Aorta (tissue), 5 donors: ENCODE measurements at regions not wholly inside any gene's neighbourhood (a gene's known extent, or its start where the extent isn't known, plus 50 kb on each side); places are given as distances from the start of the nearest gene placed in this dataset.

Experiments
- ATAC-seq: fragments of 200-7000 bp; cut with Tn5 transposase; one replicate; pipeline ENCODE4 v1.9.1; 2022; ENCODE audit warnings: moderate library complexity; ENCODE audit not compliant: low FRiP score
- DNase-seq, 2 donors: peaks; one replicate each; pipeline ENCODE4 v3.0.0-alpha.2; 2020
- H3K27ac ChIP-seq, 2 donors: one replicate each; pipeline ENCODE4 v1.5.1; 2013; ENCODE audit warnings: low read length in 2 of 2, mild to moderate bottlenecking in 2 of 2, moderate library complexity in 2 of 2, control low read depth in 1 of 2, inconsistent platforms in 1 of 2, low read depth in 1 of 2
- H3K27me3 ChIP-seq, 2 donors: one replicate each; pipeline ENCODE4 v1.6.1; 2013; ENCODE audit warnings: control low read depth in 1 of 2, low read length in 1 of 2, mild to moderate bottlenecking in 1 of 2, moderate library complexity in 1 of 2; ENCODE audit not compliant: insufficient read depth in 2 of 2, control insufficient read depth in 1 of 2
- H3K36me3 ChIP-seq, 2 donors: one replicate each; pipeline ENCODE4 v1.6.1; 2013; ENCODE audit warnings: control low read depth in 1 of 2, low read length in 1 of 2, mild to moderate bottlenecking in 1 of 2; ENCODE audit not compliant: insufficient read depth in 2 of 2, control insufficient read depth in 1 of 2
- H3K4me1 ChIP-seq, 2 donors: one replicate each; pipeline ENCODE4 v1.6.1; 2013; ENCODE audit warnings: low read length in 2 of 2, control low read depth in 1 of 2, mild to moderate bottlenecking in 1 of 2, moderate library complexity in 1 of 2; ENCODE audit not compliant: insufficient read depth in 2 of 2, control insufficient read depth in 1 of 2
- H3K4me3 ChIP-seq, 2 donors: one replicate each; pipeline ENCODE4 v1.5.1; 2013; ENCODE audit warnings: low read length in 2 of 2, control low read depth in 1 of 2, mild to moderate bottlenecking in 1 of 2
- H3K9me3 ChIP-seq: one replicate; pipeline ENCODE4 v1.6.1; 2013; ENCODE audit warnings: mild to moderate bottlenecking, low read length; ENCODE audit not compliant: control insufficient read depth
- WGBS, 2 donors: extraction: QIAGEN DNeasy Blood & Tissue Kit; methylation state at CpG; one replicate each; pipeline ENCODE4 v1.1.7; 2013; 5-methylcytosine and 5-hydroxymethylcytosine counted together
- intact Hi-C, 2 donors: fragments of 100-400 bp; cut with DNase I; formaldehyde crosslinking; loops; one replicate each; pipeline versions ENCODE4 v1.14.2 to v1.15.0; 2022
- donor health status: healthy with polysubstance abuse.
- donor health status: Bipolar disorder and iron deficiency.
- donor health status: DM: no; HTN: no; CAD: no.
- donor health status: DM: no; HTN: no; CAD: no.
- donor health status: DM: yes; HTN: yes; CAD: no.

DNA sequence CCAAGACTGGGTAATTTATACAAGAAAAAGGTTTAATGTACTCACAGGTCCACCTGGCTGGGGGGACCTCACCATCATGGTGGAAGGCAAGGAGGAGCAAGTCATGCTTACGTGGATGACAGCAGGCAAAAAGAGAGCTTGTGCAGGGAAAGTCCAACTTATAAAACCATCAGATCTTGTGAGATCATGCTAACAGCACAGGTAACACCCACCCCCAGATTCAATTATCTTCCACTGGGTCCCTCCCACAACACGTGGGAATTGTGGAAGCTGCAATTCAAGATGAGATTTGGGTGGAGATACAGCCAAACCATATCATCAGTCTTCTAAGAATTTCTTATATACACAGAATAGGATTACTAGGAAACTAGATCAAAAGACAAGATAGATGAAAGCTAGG lies 555.6 kb downstream of the PRR16 start:
- 78 to 89% methylated on average over 2 of the region's 2 CpGs for WGBS, 2 donors
- no peak for DNase-seq
- Histone ChIP-seq H3K27me3 (no peaks in the 10 kb centered on the region), H3K36me3 (no peaks in the 10 kb centered on the region), H3K9me3 (no peaks in the 10 kb centered on the region), H3K4me1 (no peaks in the 10 kb centered on the region), H3K4me3 (no peak overlapping the region), H3K27ac (no peak overlapping the region)
- no peak for ATAC-seq
- intact Hi-C loops: no loop called here

DNA sequence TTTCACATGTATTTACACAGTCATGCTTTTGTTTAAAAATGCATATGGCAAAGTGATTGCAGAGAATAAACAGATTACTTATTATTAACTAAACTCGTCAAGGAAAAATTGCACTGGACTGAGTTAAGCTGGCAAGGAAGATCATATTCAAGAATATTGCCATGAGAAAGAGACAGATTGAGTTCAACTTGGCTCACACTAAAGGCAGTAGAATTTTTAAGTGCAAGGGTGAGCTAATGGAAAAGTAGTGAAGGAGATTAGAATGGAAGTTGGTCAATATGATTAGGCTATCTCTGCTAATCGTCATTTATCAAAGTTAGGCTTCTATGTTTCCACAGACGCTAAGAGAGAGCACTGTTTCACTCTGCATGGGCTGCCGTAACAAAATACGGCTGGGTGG lies 557.6 kb downstream of the PRR16 start:
- ATAC-seq (no peak), DNase-seq (no peak)
- Histone ChIP-seq H3K27ac (no peak overlapping the region), H3K4me1 (no peaks in the 10 kb centered on the region), H3K27me3 (no peaks in the 10 kb centered on the region), H3K4me3 (no peak overlapping the region), H3K9me3 (no peaks in the 10 kb centered on the region), H3K36me3 (no peaks in the 10 kb centered on the region)
- WGBS, 2 donors: 34 to 46% methylated on average over 5 of the region's 5 CpGs
- intact Hi-C loops: no loop called here

DNA sequence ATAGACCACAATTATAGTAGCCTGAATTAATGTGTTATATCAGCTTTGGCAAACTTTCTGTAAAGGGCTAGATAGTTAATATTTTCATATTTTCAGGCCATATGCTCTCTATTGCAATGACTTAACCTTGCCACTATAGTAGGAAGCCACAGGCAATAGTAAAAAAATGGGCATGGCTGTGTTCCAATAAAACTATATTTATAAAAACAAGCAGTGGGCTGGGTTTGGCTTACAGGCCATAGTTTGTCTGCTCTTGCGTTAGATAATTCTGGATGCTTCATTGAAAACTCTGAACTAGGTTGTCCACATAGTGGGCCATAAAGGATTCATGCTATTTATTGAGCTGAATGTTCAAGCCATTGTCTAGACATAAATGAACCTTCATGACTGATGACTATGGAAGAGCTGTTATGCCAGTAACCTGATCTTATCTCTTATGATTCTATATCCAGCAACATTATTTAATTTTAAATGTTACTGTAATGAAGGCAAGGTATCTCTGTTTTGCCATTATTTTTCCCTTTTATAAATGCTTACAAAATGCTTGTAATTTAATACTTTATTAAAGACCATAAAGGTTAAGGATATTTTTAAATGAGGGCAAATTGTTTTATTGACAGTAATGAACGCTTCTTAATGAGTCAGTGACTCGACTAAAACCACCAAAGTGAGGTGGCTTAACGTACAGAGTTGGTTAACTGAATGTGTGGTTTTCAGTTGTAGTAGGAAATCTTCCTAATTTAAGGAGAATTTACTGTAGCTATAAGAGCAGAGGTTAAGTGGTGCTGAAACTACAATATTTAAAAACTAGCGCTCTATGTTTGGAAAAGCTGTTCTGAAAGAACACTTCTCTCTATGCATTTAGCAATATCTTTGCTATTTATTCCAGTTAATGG lies 560.6 kb downstream of the PRR16 start:
- no peak for DNase-seq
- no peaks in the 10 kb centered on the region for H3K4me1 ChIP-seq
- 88% methylated on average over 5 of the region's 5 CpGs for WGBS, 2 donors
- H3K27me3 ChIP-seq: no peaks in the 10 kb centered on the region
- ATAC-seq: no peak
- intact Hi-C loops: no loop called here
- no peak overlapping the region for H3K4me3 ChIP-seq
- no peaks in the 10 kb centered on the region for H3K36me3 ChIP-seq
- H3K27ac ChIP-seq: no peak overlapping the region
- no peaks in the 10 kb centered on the region for H3K9me3 ChIP-seq

GRCh38 chr5:121025671-121026070 lies 561.6 kb downstream of the PRR16 start:
- no peaks in the 10 kb centered on the region for H3K27me3 ChIP-seq
- H3K27ac ChIP-seq: no peak overlapping the region
- H3K4me3 ChIP-seq: no peak overlapping the region
- H3K4me1 ChIP-seq: no peaks in the 10 kb centered on the region
- WGBS, 2 donors: 93% methylated on average over 2 of the region's 2 CpGs
- no peaks in the 10 kb centered on the region for H3K9me3 ChIP-seq
- intact Hi-C loops: no loop called here
- no peaks in the 10 kb centered on the region for H3K36me3 ChIP-seq
- DNase-seq: no peak
- ATAC-seq: no peak

GRCh38 chr5:121027636-121028035 lies 563.5 kb downstream of the PRR16 start:
- Histone ChIP-seq H3K4me1 (peaks cover 0 to 1% of the 10 kb centered on the region in 2 donors), H3K27ac (no peak overlapping the region), H3K9me3 (no peaks in the 10 kb centered on the region), H3K27me3 (no peaks in the 10 kb centered on the region), H3K36me3 (no peaks in the 10 kb centered on the region), H3K4me3 (no peak overlapping the region)
- ATAC-seq (no peak), DNase-seq (no peak)
- intact Hi-C loops: no loop called here
- 91 to 94% methylated on average over 3 of the region's 3 CpGs for WGBS, 2 donors

DNA sequence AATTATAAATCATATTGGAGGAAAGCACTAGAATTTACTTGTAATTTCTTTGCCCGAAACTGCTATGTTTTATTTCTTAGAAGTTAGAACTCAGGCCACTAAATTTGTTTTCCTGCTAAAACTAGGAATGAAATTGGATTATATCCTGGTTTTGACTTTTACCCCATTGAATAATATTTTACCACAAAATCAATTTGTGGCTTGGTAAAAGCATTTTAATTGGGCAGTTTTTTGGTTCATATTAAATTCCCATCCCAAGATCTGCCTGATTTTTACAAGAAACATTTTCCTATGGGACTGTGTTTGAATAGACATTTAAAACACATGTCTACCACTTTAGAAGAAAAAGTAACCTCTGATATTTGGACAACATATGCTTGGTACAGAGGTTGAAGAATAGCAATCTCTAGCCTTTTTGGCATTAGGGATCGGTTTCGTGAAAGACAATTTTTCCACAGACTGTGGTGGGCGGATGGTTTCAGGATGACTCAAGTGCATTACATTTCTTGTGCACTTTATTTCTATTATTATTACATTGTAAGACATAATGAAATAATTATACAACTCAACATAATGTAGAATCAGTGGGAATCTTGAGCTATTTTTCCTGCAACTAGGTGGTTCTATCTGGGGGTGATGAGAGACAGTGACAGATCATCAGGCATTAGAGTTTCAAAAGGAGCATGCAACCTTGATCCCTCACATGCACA lies 565.6 kb downstream of the PRR16 start:
- Histone ChIP-seq H3K9me3 (no peaks in the 10 kb centered on the region), H3K36me3 (no peaks in the 10 kb centered on the region), H3K4me1 (peaks cover 0 to 1% of the 10 kb centered on the region in 2 donors), H3K27ac (no peak overlapping the region), H3K4me3 (no peak overlapping the region), H3K27me3 (no peaks in the 10 kb centered on the region)
- intact Hi-C loops: no loop called here
- ATAC-seq (no peak), DNase-seq (no peak)
- WGBS, 2 donors: 89 to 90% methylated on average over 4 of the region's 4 CpGs

DNA sequence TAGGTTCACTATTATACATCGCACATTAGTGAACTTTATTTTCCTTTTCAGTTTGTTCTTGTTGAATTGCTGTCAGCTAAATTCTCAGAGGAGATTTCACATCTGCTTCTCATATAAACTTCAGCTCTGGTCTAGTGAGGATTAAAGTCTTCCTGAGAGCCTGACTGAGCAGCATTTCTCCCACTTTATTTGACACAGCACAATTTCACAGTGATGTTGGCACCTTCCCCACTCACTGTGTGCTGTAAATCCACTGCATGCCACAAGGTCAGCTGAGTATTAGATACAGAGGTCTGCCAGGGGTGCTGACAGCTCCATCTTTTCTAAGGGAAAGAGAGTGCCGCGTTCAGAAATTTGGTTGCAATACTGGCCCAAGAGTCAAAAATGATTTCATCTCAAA lies 567.4 kb downstream of the PRR16 start:
- intact Hi-C loops: no loop called here
- peaks cover 0 to 1% of the 10 kb centered on the region in 2 donors for H3K4me1 ChIP-seq
- no peaks in the 10 kb centered on the region for H3K9me3 ChIP-seq
- no peak overlapping the region for H3K4me3 ChIP-seq
- H3K27ac ChIP-seq: no peak overlapping the region
- 7 to 12% methylated on average over 3 of the region's 3 CpGs for WGBS, 2 donors
- ATAC-seq (no peak), DNase-seq (no peak)
- H3K36me3 ChIP-seq: no peaks in the 10 kb centered on the region
- no peaks in the 10 kb centered on the region for H3K27me3 ChIP-seq

- Histone ChIP-seq H3K4me3 (no peak overlapping the region), H3K9me3 (no peaks in the 10 kb centered on the region), H3K36me3 (no peaks in the 10 kb centered on the region), H3K27ac (no peak overlapping the region), H3K27me3 (no peaks in the 10 kb centered on the region), H3K4me1 (peaks cover 0 to 1% of the 10 kb centered on the region in 2 donors)
- DNase-seq (no peak), ATAC-seq (no peak)
- intact Hi-C loops: no loop called here
These were observed 569.2 kb downstream of the PRR16 start for GRCh38 chr5:121033334-121033733.

GRCh38 chr5:121038438-121038837 lies 574.3 kb downstream of the PRR16 start:
- Histone ChIP-seq H3K4me1 (no peaks in the 10 kb centered on the region), H3K27me3 (no peaks in the 10 kb centered on the region), H3K9me3 (no peaks in the 10 kb centered on the region), H3K4me3 (no peak overlapping the region), H3K27ac (no peak overlapping the region), H3K36me3 (no peaks in the 10 kb centered on the region)
- intact Hi-C loops: no loop called here
- ATAC-seq: no peak
- 84 to 87% methylated on average over 4 of the region's 4 CpGs for WGBS, 2 donors
- DNase-seq: no peak
